Liver (tissue), 8 donors: ENCODE measurements at regions not wholly inside any gene's neighbourhood (a gene's known extent, or its start where the extent isn't known, plus 50 kb on each side); places are given as distances from the start of the nearest gene placed in this dataset.

ENCODE experiments used
- DNase-seq: peaks from one replicate; pipeline ENCODE4 v3.0.0-alpha.2; 2017; ENCODE audit warnings: low spot score
- H3K27ac ChIP-seq, 2 donors: one replicate each; pipeline ENCODE4 v1.7.0; 2013; ENCODE audit warnings: inconsistent platforms in 2 of 2, low read length in 2 of 2, control low read depth in 1 of 2, low read depth in 1 of 2, mild to moderate bottlenecking in 1 of 2
- H3K27me3 ChIP-seq, 4 donors: one replicate each; pipeline versions ENCODE4 v1.6.1 to v1.7.0; 2013; ENCODE audit warnings: low read length in 3 of 4, inconsistent platforms in 1 of 4, mild to moderate bottlenecking in 1 of 4, moderate library complexity in 1 of 4; ENCODE audit not compliant: control insufficient read depth in 4 of 4, insufficient read depth in 4 of 4
- H3K36me3 ChIP-seq, 4 donors: one replicate each; pipeline versions ENCODE4 v1.6.1 to v1.7.0; 2013; ENCODE audit warnings: low read length in 3 of 4, mild to moderate bottlenecking in 3 of 4, low read depth in 1 of 4, moderate library complexity in 1 of 4; ENCODE audit not compliant: control insufficient read depth in 4 of 4, insufficient read depth in 3 of 4
- H3K4me1 ChIP-seq, 4 donors: one replicate each; pipeline versions ENCODE4 v1.6.1 to v1.7.0; 2013; ENCODE audit warnings: low read length in 3 of 4, mild to moderate bottlenecking in 3 of 4, moderate library complexity in 1 of 4; ENCODE audit not compliant: control insufficient read depth in 4 of 4, insufficient read depth in 4 of 4
- H3K4me3 ChIP-seq, 3 donors: one replicate each; pipeline versions ENCODE4 v1.6.1 to v1.7.0; 2013; ENCODE audit warnings: low read length in 3 of 3, control low read depth in 1 of 3, low read depth in 1 of 3, mild to moderate bottlenecking in 1 of 3
- H3K9ac ChIP-seq, 2 donors: one replicate each; pipeline ENCODE4 v1.7.0; 2013; ENCODE audit warnings: low read length in 2 of 2, mild to moderate bottlenecking in 2 of 2, moderate library complexity in 2 of 2, control low read depth in 1 of 2, low read depth in 1 of 2
- H3K9me3 ChIP-seq, 4 donors: one replicate each; pipeline versions ENCODE4 v1.6.1 to v1.7.0; 2013; ENCODE audit warnings: low read length in 3 of 4; ENCODE audit not compliant: control insufficient read depth in 4 of 4
- ATF3 ChIP-seq: IDR thresholded peaks from 2 replicates; pipeline ENCODE4 v1.6.1; 2016; ENCODE audit warnings: antibody characterized with exemption
- CTCF ChIP-seq: fragments of 150-350 bp; IDR thresholded peaks from 2 replicates; pipeline ENCODE4 v1.5.1; 2017; ENCODE audit warnings: improper control_type of control experiment, low read depth, low read length; ENCODE audit not compliant: missing input control
- EGR1 ChIP-seq, 2 donors: IDR thresholded peaks; 2 replicates each; pipeline ENCODE4 v1.6.1; 2016 to 2018; ENCODE audit warnings: antibody characterized with exemption in 2 of 2, low read depth in 2 of 2
- FOXA1 ChIP-seq: IDR thresholded peaks from 2 replicates; pipeline ENCODE4 v1.6.1; 2016; ENCODE audit warnings: antibody characterized with exemption
- FOXA2 ChIP-seq: IDR thresholded peaks from 2 replicates; pipeline ENCODE4 v1.6.1; 2016; ENCODE audit warnings: antibody characterized with exemption
- GABPA ChIP-seq, 2 donors: IDR thresholded peaks in 1 of 2; conservative IDR thresholded peaks in 1 of 2; 2 replicates each; pipeline ENCODE4 v1.6.1; 2016; ENCODE audit warnings: antibody characterized with exemption in 2 of 2, mild to moderate bottlenecking in 1 of 2, moderate library complexity in 1 of 2
- HNF4A ChIP-seq, 2 donors: conservative IDR thresholded peaks; 2 replicates each; pipeline ENCODE4 v1.6.1; 2016; ENCODE audit warnings: antibody characterized with exemption in 2 of 2, mild to moderate bottlenecking in 2 of 2
- HNF4G ChIP-seq: IDR thresholded peaks from 2 replicates; pipeline ENCODE4 v1.6.1; 2016; ENCODE audit warnings: antibody characterized with exemption
- JUND ChIP-seq, 2 donors: IDR thresholded peaks; 2 replicates each; pipeline ENCODE4 v1.6.1; 2016; ENCODE audit warnings: antibody characterized with exemption in 2 of 2
- NR2F2 ChIP-seq: IDR thresholded peaks from 2 replicates; pipeline ENCODE4 v1.6.1; 2016; ENCODE audit warnings: antibody characterized with exemption
- RAD21 ChIP-seq, 2 donors: IDR thresholded peaks; 2 replicates each; pipeline ENCODE4 v1.6.1; 2016; ENCODE audit warnings: antibody characterized with exemption in 2 of 2, mild to moderate bottlenecking in 2 of 2
- REST ChIP-seq: IDR thresholded peaks from 2 replicates; pipeline ENCODE4 v1.6.1; 2016; ENCODE audit warnings: antibody characterized with exemption, mild to moderate bottlenecking
- RXRA ChIP-seq, 2 donors: IDR thresholded peaks; 2 replicates each; pipeline ENCODE4 v1.6.1; 2017 to 2018; ENCODE audit warnings: antibody characterized with exemption in 2 of 2, mild to moderate bottlenecking in 1 of 2
- SP1 ChIP-seq: IDR thresholded peaks from 2 replicates; pipeline ENCODE4 v1.6.1; 2018; ENCODE audit warnings: antibody characterized with exemption, mild to moderate bottlenecking
- TAF1 ChIP-seq: conservative IDR thresholded peaks from 2 replicates; pipeline ENCODE4 v1.6.1; 2016; ENCODE audit warnings: antibody characterized with exemption, mild to moderate bottlenecking
- YY1 ChIP-seq: IDR thresholded peaks from 2 replicates; pipeline ENCODE4 v1.6.1; 2016; ENCODE audit warnings: antibody characterized with exemption, mild to moderate bottlenecking
- ZBTB33 ChIP-seq: IDR thresholded peaks from 2 replicates; pipeline ENCODE4 v1.6.1; 2016; ENCODE audit warnings: antibody characterized with exemption
- WGBS: extraction: QIAGEN DNeasy Blood & Tissue Kit; methylation state at CpG from one replicate; pipeline ENCODE4 v1.1.7; 2013; 5-methylcytosine and 5-hydroxymethylcytosine counted together
- TF ChIP-seq, protein P1 (sequence below): IDR thresholded peaks from 2 replicates; pipeline ENCODE4 v1.6.1; 2016; ENCODE audit warnings: antibody characterized with exemption
- donor health status: healthy.
- donor health status: healthy.
- donor health status: healthy.
- donor health status: healthy.
- donor health status: healthy.

DNA sequence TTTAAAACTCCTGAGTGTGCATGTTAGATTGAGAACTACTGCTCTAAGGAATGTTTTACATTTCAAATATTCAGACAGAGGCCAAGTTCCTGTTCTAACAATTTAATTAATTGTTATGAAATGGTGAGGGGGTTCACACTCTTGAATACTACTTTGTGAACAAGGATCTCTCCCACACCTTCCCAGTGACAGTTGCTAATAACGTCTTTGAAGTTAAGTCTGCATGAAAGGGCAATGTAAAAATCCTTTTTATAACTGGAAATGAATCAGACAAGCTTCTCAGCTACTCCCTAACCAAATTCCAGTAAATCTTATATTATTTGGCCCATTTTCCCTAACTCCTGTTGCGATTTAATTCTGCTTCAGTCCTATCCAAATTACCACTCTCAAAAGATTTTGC, 828.5 kb upstream of the ADAMTS5 start:
- Histone ChIP-seq H3K4me1 (no peaks in the 10 kb centered on the region), H3K27me3 (no peaks in the 10 kb centered on the region), H3K36me3 (no peaks in the 10 kb centered on the region), H3K4me3 (no peak overlapping the region), H3K27ac (no peak overlapping the region), H3K9me3 (no peaks in the 10 kb centered on the region), H3K9ac (no peak overlapping the region)
- TF ChIP-seq TAF1 (no peak), HNF4G (no peak), GABPA (IDR thresholded peaks at IDR 0.05 in 1 of 2, conservative IDR thresholded peaks at IDR 0.05 in 1 of 2) (no peak), SP1 (no peak), NR2F2 (no peak), EGR1 (IDR thresholded peaks at IDR 0.05; ENCODE audit: low read depth in 2 of 2) (no peak), FOXA1 (no peak), ATF3 (no peak), RAD21 (IDR thresholded peaks at IDR 0.05) (no peak), HNF4A (conservative IDR thresholded peaks at IDR 0.05) (no peak), YY1 (no peak), REST (no peak), ZBTB33 (no peak), FOXA2 (no peak), CTCF (no peak), JUND (IDR thresholded peaks at IDR 0.05) (no peak), RXRA (IDR thresholded peaks at IDR 0.05) (no peak)
- TF ChIP-seq, protein P1, sequence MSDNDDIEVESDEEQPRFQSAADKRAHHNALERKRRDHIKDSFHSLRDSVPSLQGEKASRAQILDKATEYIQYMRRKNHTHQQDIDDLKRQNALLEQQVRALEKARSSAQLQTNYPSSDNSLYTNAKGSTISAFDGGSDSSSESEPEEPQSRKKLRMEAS, result no peak
- DNase-seq, result no peak
- WGBS, result 91% methylated on average over 2 of the region's 2 CpGs

DNA sequence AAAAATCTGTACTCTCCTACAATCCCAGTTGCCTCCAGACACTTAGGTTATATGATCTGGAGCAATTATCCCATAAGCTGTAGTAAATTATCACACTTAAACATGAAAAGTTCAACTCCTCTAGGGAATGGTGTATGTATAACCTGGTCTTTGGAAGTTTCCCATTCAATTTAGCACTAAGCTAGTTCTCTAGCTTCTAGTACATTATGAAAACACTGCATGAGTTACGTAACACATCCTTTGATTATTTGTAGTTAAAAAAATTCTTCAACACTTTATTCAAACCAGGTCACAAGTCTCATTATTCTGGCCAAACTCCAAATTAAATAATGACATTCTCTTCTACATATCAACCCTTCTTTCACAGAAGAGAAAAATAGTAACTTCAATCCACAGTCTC, 827.0 kb upstream of the ADAMTS5 start:
- TF ChIP-seq HNF4G (no peak), ATF3 (no peak), RAD21 (IDR thresholded peaks at IDR 0.05) (no peak), GABPA (IDR thresholded peaks at IDR 0.05 in 1 of 2, conservative IDR thresholded peaks at IDR 0.05 in 1 of 2) (no peak), HNF4A (conservative IDR thresholded peaks at IDR 0.05) (no peak)
- WGBS, result 17% methylated on average over 1 of the region's 1 CpG
- no peak for DNase-seq
- Histone ChIP-seq H3K9ac (no peak overlapping the region), H3K4me3 (no peak overlapping the region), H3K36me3 (no peaks in the 10 kb centered on the region), H3K9me3 (no peaks in the 10 kb centered on the region), H3K27me3 (no peaks in the 10 kb centered on the region), H3K27ac (no peak overlapping the region), H3K4me1 (no peaks in the 10 kb centered on the region)
